Ectodermal cell (in vitro differentiated cells): ENCODE measurements at regions not wholly inside any gene's neighbourhood (a gene's known extent, or its start where the extent isn't known, plus 50 kb on each side); places are given as distances from the start of the nearest gene placed in this dataset.
"Not testable (repeated sequence)": the region's sequence is repeated elsewhere in the genome, so short reads cannot be mapped to it uniquely, and the experiment has no call there.

ENCODE experiments used
- H3K27ac ChIP-seq: 2 replicates; pipeline ENCODE4 v1.7.0; 2013; ENCODE audit warnings: mild to moderate bottlenecking, low read depth, low read length; ENCODE audit not compliant: insufficient read depth, poor library complexity, severe bottlenecking
- H3K27me3 ChIP-seq: 2 replicates; pipeline ENCODE4 v1.7.0; 2013; ENCODE audit warnings: mild to moderate bottlenecking, low read length; ENCODE audit not compliant: insufficient read depth, control insufficient read depth, poor library complexity, severe bottlenecking
- H3K36me3 ChIP-seq: one replicate; pipeline ENCODE4 v1.7.0; 2013; ENCODE audit warnings: low read length; ENCODE audit not compliant: control insufficient read depth, insufficient read depth
- H3K4me1 ChIP-seq: one replicate; pipeline ENCODE4 v1.7.0; 2013; ENCODE audit warnings: low read length; ENCODE audit not compliant: control insufficient read depth, insufficient read depth
- H3K4me3 ChIP-seq: 2 replicates; pipeline ENCODE4 v1.7.0; 2013; ENCODE audit warnings: low read depth, low read length, control low read depth; ENCODE audit not compliant: insufficient read depth
- H3K9me3 ChIP-seq: 2 replicates; pipeline ENCODE4 v1.7.0; 2013; ENCODE audit warnings: mild to moderate bottlenecking, low read length, moderate library complexity; ENCODE audit not compliant: control insufficient read depth
- WGBS, 2 experiments: methylation state at CpG; one replicate each; pipeline ENCODE4 v1.1.7; 2013; ENCODE audit warnings: missing lambda C conversion rate in 2 of 2; 5-methylcytosine and 5-hydroxymethylcytosine counted together

DNA sequence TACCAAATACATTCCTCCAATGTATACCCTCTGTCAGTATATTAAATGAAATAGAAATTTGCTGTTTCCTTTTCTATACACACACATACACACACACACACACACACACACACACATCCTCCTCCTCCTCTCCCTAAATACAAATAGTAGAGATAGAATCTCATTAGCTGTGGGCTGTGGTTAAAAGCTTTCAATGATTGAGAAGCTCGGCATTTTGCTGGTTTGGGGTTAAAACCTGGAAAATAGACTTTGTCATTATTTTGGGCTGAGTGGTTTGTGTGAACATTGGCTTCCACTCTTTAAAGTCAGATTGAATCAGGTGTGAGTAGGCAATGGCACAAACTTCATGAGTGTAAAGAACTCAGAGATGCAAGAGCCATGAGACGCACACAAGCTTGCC lies 596.0 kb downstream of the XPNPEP1 start:
- no peak overlapping the region for H3K27ac ChIP-seq
- H3K36me3 ChIP-seq: no peaks in the 10 kb centered on the region
- 92 to 94% methylated on average over 2 of the region's 2 CpGs for WGBS, 2 experiments
- H3K4me1 ChIP-seq: no peaks in the 10 kb centered on the region
- no peaks in the 10 kb centered on the region for H3K27me3 ChIP-seq
- no peaks in the 10 kb centered on the region for H3K9me3 ChIP-seq
- no peak overlapping the region for H3K4me3 ChIP-seq

DNA sequence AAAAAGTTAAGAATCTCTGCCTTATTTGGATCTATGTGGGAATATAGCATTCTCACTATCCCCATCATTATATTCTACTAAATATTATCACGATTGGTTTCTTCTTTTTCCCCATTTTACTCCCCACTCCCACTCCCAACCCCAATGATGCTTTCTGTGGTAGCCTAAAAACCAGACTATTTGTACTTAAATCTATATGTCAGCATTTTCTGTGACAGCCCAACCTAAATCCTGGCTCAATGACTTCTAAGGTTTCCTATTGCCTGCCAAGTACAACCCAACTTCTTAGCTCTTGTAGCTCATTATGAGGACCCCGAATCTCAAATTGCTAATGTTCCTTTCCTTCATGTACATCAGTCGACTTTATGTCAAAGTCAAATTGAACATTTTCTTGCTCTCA lies 598.6 kb downstream of the XPNPEP1 start:
- H3K27me3 ChIP-seq: no peaks in the 10 kb centered on the region
- no peak overlapping the region for H3K27ac ChIP-seq
- H3K4me3 ChIP-seq: no peak overlapping the region
- no peaks in the 10 kb centered on the region for H3K4me1 ChIP-seq
- WGBS, 2 experiments: 85 to 88% methylated on average over 3 of the region's 3 CpGs
- no peaks in the 10 kb centered on the region for H3K9me3 ChIP-seq
- no peaks in the 10 kb centered on the region for H3K36me3 ChIP-seq

DNA sequence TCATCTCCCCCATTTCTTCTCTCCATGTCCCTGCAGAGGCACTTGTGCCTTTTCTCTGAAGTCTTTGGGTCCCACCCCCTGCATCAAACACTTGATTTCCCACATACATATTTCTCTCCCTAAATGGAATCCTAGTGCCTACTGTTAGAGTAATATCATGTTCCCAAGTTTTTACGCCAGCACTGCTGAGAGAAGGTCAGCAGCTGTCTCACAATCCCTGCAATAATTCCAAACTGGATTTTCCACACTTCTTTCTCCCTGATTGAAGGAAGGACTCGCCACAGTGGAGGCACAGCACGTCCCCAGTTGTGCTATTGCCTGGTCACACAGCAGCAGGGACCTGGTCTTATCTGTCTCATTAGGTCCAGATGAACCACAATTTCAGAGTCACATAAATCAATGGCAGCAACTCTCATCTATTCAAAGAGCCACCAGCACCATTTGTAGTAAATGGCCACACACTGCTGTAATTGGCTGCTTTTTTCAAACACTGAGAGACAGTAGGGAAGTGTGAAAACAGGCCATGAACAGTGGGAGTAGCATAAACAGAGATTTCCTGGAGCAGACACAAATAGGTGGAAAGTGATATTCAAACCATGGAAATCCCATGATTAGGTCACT lies 605.5 kb downstream of the XPNPEP1 start:
- Histone ChIP-seq H3K27ac (no peak overlapping the region), H3K27me3 (no peaks in the 10 kb centered on the region), H3K36me3 (no peaks in the 10 kb centered on the region), H3K4me1 (peaks cover 3% of the 10 kb centered on the region), H3K9me3 (peaks cover 2% of the 10 kb centered on the region), H3K4me3 (no peak overlapping the region)
- 73 to 78% methylated on average over 3 of the region's 3 CpGs for WGBS, 2 experiments

DNA sequence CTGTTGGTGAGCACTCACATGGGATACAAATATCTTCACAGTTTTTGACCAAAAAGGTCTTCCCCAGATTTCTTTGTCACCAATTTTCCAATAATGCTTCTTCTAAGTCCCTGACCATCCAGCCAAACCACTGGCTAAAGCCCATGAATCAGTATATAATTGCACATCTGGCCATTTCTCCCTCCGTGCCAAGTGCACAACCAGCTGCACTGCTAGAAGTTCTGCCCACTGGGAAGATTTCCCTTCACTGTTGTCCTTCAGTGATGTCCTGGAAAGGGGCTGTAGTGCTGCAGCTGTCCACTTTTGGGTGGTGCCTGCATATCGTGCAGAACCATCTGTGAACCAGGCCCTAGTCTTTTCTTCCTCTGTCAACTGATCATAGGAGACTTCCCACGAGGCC lies 609.3 kb downstream of the XPNPEP1 start:
- H3K9me3 ChIP-seq, H3K4me3 ChIP-seq, H3K36me3 ChIP-seq, H3K4me1 ChIP-seq, H3K27me3 ChIP-seq, H3K27ac ChIP-seq: not testable (repeated sequence)
- WGBS, 2 experiments: 63 to 68% methylated on average over 3 of the region's 3 CpGs

DNA sequence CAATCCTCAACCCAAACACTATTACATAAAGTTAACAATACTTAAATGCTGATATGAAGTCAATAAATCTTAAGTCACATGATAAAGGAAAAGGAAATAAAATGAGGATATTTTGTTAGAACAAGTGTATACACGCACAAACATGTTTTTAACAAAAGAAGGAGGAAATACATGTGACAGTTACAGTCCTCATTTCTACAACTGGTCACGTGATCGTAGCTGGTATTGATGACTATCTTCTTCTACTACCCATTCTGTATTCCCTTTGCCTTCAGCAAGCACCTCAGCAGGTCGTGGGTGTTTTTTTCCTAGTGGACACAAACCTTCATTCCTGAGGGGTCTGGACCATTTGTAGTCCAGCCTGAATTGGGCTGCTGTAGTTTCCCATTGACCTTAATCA lies 610.8 kb downstream of the XPNPEP1 start:
- H3K27ac ChIP-seq, H3K4me3 ChIP-seq, H3K27me3 ChIP-seq, H3K4me1 ChIP-seq, H3K36me3 ChIP-seq, H3K9me3 ChIP-seq: not testable (repeated sequence)
- WGBS, 2 experiments: 77 to 80% methylated on average over 4 of the region's 4 CpGs

DNA sequence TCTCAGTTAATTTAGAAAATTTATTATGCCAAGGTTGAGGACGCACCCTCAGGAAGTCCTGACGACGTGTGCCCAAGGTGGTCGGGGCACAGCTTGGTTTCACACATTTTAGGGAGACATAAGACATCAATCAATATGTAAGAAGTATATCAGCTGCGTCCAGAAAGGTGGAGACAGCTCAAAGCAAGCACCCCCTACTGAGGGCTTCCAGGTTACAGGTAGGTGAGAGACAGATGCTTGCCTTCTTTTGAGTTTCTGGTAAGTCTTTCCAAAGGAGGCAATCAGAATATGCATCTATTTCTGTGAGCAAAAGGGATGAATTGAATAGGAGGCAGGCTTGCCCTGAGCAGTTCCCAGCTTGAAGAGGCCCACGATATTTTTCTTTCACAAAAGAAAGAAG lies 614.3 kb downstream of the XPNPEP1 start:
- no peaks in the 10 kb centered on the region for H3K9me3 ChIP-seq
- H3K27me3 ChIP-seq: no peaks in the 10 kb centered on the region
- H3K27ac ChIP-seq: no peak overlapping the region
- 80 to 85% methylated on average over 5 to 6 of the region's 6 CpGs for WGBS, 2 experiments
- no peaks in the 10 kb centered on the region for H3K36me3 ChIP-seq
- no peak overlapping the region for H3K4me3 ChIP-seq
- H3K4me1 ChIP-seq: no peaks in the 10 kb centered on the region

DNA sequence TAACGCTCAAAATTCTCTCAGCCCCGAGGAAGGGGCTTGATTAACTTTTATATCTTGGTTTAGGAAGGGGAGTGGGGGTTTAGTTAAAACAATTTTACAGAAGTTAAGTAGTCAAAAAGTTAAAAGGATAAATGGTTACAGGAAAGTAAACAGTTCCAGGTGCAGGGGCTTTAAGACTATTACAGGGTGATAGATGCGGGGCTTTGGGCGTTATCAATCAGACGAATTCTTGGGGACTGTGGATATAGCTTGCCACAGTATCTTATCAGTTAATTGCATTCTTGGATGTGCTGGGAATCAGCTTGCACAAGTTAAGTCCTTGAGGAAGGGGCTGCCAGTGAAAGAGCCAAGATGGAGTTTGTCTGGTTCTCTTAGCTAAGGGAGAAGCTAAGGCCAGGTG lies 616.2 kb downstream of the XPNPEP1 start:
- H3K4me1 ChIP-seq, H3K36me3 ChIP-seq, H3K27me3 ChIP-seq, H3K27ac ChIP-seq, H3K4me3 ChIP-seq, H3K9me3 ChIP-seq: not testable (repeated sequence)
- WGBS, 2 experiments: 92% methylated on average over 5 of the region's 5 CpGs

DNA sequence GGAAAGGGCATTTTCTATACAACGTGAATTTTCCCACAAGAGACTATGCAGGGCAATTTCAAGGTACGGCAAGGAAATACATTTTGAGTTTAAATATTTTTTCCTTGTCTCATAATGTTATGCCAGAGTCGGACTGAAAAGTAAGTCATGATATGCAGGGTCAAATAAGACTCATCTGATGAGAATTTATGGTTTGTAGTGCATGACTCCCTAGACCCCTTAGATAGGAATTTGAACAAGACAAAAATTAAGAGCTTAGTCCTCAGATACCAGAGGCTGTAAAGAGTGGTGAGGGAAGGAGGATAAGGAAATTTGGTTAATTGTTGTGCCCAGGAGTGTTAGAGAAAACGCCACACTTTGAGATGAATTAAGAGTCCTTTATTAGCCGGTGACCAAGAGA lies 616.6 kb downstream of the XPNPEP1 start:
- Histone ChIP-seq H3K27ac (no peak overlapping the region), H3K4me3 (no peak overlapping the region), H3K4me1 (no peaks in the 10 kb centered on the region), H3K36me3 (no peaks in the 10 kb centered on the region), H3K9me3 (no peaks in the 10 kb centered on the region), H3K27me3 (no peaks in the 10 kb centered on the region)
- WGBS, 2 experiments: 81 to 82% methylated on average over 5 of the region's 5 CpGs

DNA sequence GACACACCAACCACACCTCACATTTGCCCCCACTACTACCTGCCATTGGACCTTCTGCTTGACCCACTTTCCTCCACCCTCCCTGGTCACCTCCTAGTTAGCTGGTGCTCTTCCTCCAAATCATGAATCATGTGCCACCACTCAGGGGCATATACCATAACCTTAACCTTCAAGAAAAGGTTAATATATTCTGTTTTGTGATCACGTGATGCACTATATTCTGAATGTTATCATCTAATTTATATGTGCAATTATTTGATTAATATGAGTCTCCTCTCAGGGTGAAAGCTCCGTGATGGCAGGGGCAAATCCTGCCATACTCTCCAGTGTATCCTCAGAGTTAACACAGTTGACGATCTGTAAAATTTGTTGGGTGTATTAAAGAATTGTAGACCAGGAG lies 635.5 kb downstream of the XPNPEP1 start:
- no peaks in the 10 kb centered on the region for H3K27me3 ChIP-seq
- WGBS, 2 experiments: 78 to 95% methylated on average over 2 to 3 of the region's 3 CpGs
- no peak overlapping the region for H3K27ac ChIP-seq
- H3K36me3 ChIP-seq: no peaks in the 10 kb centered on the region
- H3K4me3 ChIP-seq: no peak overlapping the region
- H3K9me3 ChIP-seq: no peaks in the 10 kb centered on the region
- H3K4me1 ChIP-seq: no peaks in the 10 kb centered on the region

DNA sequence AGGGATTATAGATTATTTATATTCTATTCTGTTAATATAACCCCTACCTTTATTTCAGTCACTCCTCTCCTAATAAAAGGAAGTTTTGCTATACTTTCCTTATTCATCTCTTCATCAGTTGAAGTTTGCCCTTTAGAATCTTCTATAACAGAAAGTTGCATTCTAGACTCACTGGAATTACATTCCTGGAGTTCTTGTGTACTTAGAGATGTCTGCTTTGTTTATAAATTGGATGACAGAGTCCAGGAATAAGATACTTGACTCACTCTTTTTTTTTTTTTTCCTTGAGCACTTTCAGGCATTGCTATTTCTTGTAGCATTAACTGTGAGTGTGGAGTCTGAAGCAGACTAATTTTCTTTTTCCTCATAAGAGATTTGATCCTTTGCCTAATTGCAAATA lies 640.8 kb downstream of the XPNPEP1 start:
- H3K27me3 ChIP-seq: no peaks in the 10 kb centered on the region
- no peak overlapping the region for H3K27ac ChIP-seq
- H3K4me1 ChIP-seq: no peaks in the 10 kb centered on the region
- no peaks in the 10 kb centered on the region for H3K9me3 ChIP-seq
- no peaks in the 10 kb centered on the region for H3K36me3 ChIP-seq
- no peak overlapping the region for H3K4me3 ChIP-seq

DNA sequence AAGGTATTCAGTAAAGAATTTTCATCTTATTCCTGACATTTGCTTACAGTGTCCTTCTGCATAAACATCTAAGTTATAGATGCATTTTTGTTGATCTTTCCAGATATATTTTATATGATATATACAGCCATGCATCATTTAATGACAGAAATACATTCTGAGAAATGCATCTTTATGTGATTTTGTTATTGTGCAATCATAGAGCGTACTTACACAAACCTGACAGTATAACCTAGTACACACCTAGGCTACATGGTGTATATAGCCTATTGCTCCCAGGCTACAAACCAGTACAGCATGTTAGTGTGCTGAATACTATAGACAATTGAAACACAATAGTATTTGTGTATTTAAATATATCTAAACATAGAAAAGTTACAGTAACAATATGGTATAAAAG lies 642.0 kb downstream of the XPNPEP1 start:
- Histone ChIP-seq H3K4me3 (no peak overlapping the region), H3K9me3 (no peaks in the 10 kb centered on the region), H3K27me3 (no peaks in the 10 kb centered on the region), H3K4me1 (no peaks in the 10 kb centered on the region), H3K36me3 (no peaks in the 10 kb centered on the region), H3K27ac (no peak overlapping the region)
- no CpG with 5 or more reads among the region's 1 CpG for WGBS, 2 experiments
